ENCODE measurements at regions not wholly inside any gene's neighbourhood (a gene's known extent, or its start where the extent isn't known, plus 50 kb on each side); places are given as distances from the start of the nearest gene placed in this dataset.
"Not testable (repeated sequence)": the region's sequence is repeated elsewhere in the genome, so short reads cannot be mapped to it uniquely, and the experiment has no call there.

DNA sequence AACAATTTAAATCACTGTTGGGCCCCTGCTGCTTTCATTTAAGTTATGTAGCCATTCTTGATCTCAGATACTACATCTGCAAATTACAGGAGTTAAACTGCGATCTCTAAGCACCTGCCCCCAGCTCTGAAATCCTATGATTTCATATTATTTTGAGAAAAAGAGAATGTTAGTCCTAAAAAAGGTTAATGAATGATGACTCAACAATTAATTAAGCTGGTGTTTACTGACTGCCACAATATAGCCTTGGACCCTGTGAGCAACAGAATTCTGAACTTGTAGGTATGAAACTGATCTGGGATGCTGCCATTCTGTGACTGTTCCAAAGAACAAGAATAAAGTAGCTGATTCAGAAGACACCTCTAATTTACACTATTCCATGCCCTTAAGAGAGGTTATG, 124.4 kb upstream of the FBXL7 start:
- Mint-ChIP-seq H3K36me3 (ENCODE audit: low read depth) (no peaks in the 10 kb centered on the region), H3K27me3 (no peaks in the 10 kb centered on the region), H3K27ac (no peak overlapping the region), H3K4me1 (ENCODE audit: low read depth) (no peaks in the 10 kb centered on the region), H3K9me3 (peaks cover 26% of the 10 kb centered on the region), H3K4me3 (no peak overlapping the region)
- intact Hi-C loops (cut with micrococcal nuclease) = no loop called here

DNA sequence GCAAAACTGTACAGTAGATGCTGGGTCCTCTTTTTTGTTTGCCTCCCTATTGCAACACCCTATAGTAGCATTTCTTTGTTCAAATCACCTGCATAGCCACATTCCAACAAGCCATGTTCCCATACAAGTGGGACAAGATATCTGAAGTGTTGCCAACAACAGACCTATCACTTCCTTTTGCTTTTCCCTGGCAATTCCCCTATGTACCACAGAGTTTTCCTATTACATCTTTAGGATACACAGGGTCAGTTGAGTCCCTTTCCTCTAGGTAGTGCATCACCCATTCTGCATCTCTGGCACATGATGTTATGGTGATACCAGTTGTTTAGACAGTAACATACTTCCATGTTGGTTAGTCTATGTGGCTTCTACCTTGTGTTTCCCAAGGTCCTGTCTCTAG, 125.1 kb upstream of the FBXL7 start:
- Mint-ChIP-seq H3K4me1 (ENCODE audit: low read depth) (no peaks in the 10 kb centered on the region), H3K27me3 (no peaks in the 10 kb centered on the region), H3K36me3 (ENCODE audit: low read depth) (no peaks in the 10 kb centered on the region), H3K4me3 (no peak overlapping the region), H3K9me3 (peaks cover 26% of the 10 kb centered on the region), H3K27ac (no peak overlapping the region)
- intact Hi-C loops (cut with micrococcal nuclease) = no loop called here

DNA sequence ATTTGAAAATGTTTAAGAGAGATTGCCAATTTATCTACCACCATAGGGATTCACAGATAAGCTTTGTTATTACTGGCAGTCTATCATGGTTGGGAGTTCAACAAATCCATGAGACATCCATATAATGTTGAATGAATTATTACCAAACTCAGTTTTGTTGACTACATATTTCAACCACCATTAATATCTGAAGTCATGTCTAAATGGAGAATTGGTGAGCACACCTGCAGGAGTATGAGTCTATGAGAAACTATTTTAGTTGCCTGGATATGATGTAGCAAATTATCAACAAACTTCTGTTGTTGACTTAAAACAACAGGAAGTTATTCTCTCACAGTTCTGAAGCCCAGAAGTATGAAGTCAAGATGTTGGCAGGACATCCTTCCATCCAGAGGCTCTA, 126.8 kb upstream of the FBXL7 start:
- Mint-ChIP-seq H3K4me3 (no peak overlapping the region), H3K9me3 (peaks cover 19% of the 10 kb centered on the region), H3K36me3 (ENCODE audit: low read depth) (no peaks in the 10 kb centered on the region), H3K4me1 (ENCODE audit: low read depth) (no peaks in the 10 kb centered on the region), H3K27ac (no peak overlapping the region), H3K27me3 (no peaks in the 10 kb centered on the region)
- intact Hi-C loops (cut with micrococcal nuclease) = no loop called here

GRCh38 chr5:15371184-15371583, 128.8 kb upstream of the FBXL7 start:
- Mint-ChIP-seq H3K9me3 (peaks cover 37% of the 10 kb centered on the region), H3K27ac (no peak overlapping the region), H3K36me3 (ENCODE audit: low read depth) (no peaks in the 10 kb centered on the region), H3K27me3 (no peaks in the 10 kb centered on the region), H3K4me3 (no peak overlapping the region), H3K4me1 (ENCODE audit: low read depth) (no peaks in the 10 kb centered on the region)
- intact Hi-C loops (cut with micrococcal nuclease) = no loop called here

- Mint-ChIP-seq H3K27me3 (no peaks in the 10 kb centered on the region), H3K4me3 (no peak overlapping the region), H3K27ac (no peak overlapping the region), H3K9me3 (peaks cover 31% of the 10 kb centered on the region), H3K36me3 (ENCODE audit: low read depth) (no peaks in the 10 kb centered on the region), H3K4me1 (ENCODE audit: low read depth) (no peaks in the 10 kb centered on the region)
- intact Hi-C loops (cut with micrococcal nuclease) = no loop called here
Observed at GRCh38 chr5:15368835-15369234, 131.1 kb upstream of the FBXL7 start.

- no peak overlapping the region for H3K27ac Mint-ChIP-seq
- no peaks in the 10 kb centered on the region for H3K4me1 Mint-ChIP-seq (ENCODE audit: low read depth)
- peaks cover 37% of the 10 kb centered on the region for H3K9me3 Mint-ChIP-seq
- H3K27me3 Mint-ChIP-seq = no peaks in the 10 kb centered on the region
- no peaks in the 10 kb centered on the region for H3K36me3 Mint-ChIP-seq (ENCODE audit: low read depth)
- intact Hi-C loops (cut with micrococcal nuclease) = no loop called here
- H3K4me3 Mint-ChIP-seq = no peak overlapping the region
Observed at GRCh38 chr5:15367489-15367888, 132.5 kb upstream of the FBXL7 start.

DNA sequence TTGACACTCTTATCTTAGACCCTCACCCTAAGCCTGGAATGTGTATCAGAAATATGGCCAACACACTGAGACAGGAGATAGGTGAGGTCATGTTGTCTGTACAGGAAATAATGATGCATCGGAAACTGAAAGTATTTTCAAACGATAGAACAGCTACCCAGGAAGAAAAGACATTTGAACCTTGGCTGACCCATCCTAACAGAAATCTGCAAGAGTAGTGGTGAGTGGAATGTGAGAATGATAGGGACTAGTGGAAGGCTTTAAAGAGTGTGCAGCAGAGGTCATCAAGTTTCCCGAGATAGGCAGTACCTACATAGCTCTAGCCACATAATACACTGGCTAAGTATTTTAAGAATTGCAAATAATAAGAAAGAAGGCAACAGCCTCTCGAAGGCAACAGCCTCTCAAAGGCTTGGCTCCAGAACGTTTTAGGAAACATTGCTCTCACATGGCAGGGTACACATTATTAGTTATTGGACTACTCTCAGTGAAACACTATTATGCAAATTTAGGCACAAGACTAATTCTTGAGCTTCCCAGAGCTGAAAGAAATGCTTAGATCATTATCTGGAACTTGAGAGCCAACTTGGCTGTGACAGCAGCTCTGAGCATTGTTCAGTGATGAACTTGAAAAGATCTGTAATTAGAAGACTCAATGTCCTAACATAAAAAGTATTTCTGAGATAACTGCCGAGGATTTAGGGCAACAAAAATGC, 133.1 kb upstream of the FBXL7 start:
- Mint-ChIP-seq H3K36me3 (ENCODE audit: low read depth) (no peaks in the 10 kb centered on the region), H3K9me3 (peaks cover 41% of the 10 kb centered on the region), H3K27ac (no peak overlapping the region), H3K27me3 (no peaks in the 10 kb centered on the region), H3K4me1 (ENCODE audit: low read depth) (no peaks in the 10 kb centered on the region), H3K4me3 (no peak overlapping the region)
- intact Hi-C loops (cut with micrococcal nuclease) = no loop called here

GRCh38 chr5:15365070-15365469, 134.9 kb upstream of the FBXL7 start:
- Mint-ChIP-seq H3K9me3 (peaks cover 39% of the 10 kb centered on the region), H3K27ac (no peak overlapping the region), H3K36me3 (ENCODE audit: low read depth) (no peaks in the 10 kb centered on the region), H3K27me3 (no peaks in the 10 kb centered on the region), H3K4me3 (no peak overlapping the region), H3K4me1 (ENCODE audit: low read depth) (no peaks in the 10 kb centered on the region)
- intact Hi-C loops (cut with micrococcal nuclease) = no loop called here

- Mint-ChIP-seq H3K27ac (no peak overlapping the region), H3K4me3 (no peak overlapping the region)
- intact Hi-C loops (cut with micrococcal nuclease) = no loop called here
Observed at GRCh38 chr5:15363601-15364000, 136.4 kb upstream of the FBXL7 start.

GRCh38 chr5:15357092-15357453, 142.9 kb upstream of the FBXL7 start:
- H3K27me3 Mint-ChIP-seq; H3K27ac Mint-ChIP-seq; intact Hi-C loops (cut with micrococcal nuclease); H3K4me3 Mint-ChIP-seq; H3K4me1 Mint-ChIP-seq (ENCODE audit: low read depth); H3K36me3 Mint-ChIP-seq (ENCODE audit: low read depth): not testable (repeated sequence)
- peaks cover 57% of the 10 kb centered on the region for H3K9me3 Mint-ChIP-seq

More at GRCh38 chr5:15363601-15364000, 136.4 kb upstream of the FBXL7 start:
- Mint-ChIP-seq H3K9me3 (peaks cover 49% of the 10 kb centered on the region), H3K27me3 (no peaks in the 10 kb centered on the region), H3K4me1 (ENCODE audit: low read depth) (no peaks in the 10 kb centered on the region), H3K36me3 (ENCODE audit: low read depth) (no peaks in the 10 kb centered on the region)

- H3K27ac Mint-ChIP-seq; H3K4me3 Mint-ChIP-seq; H3K36me3 Mint-ChIP-seq (ENCODE audit: low read depth); H3K4me1 Mint-ChIP-seq (ENCODE audit: low read depth); H3K27me3 Mint-ChIP-seq; intact Hi-C loops (cut with micrococcal nuclease): not testable (repeated sequence)
- peaks cover 57% of the 10 kb centered on the region for H3K9me3 Mint-ChIP-seq
Observed at GRCh38 chr5:15356308-15357091, 143.5 kb upstream of the FBXL7 start.

DNA sequence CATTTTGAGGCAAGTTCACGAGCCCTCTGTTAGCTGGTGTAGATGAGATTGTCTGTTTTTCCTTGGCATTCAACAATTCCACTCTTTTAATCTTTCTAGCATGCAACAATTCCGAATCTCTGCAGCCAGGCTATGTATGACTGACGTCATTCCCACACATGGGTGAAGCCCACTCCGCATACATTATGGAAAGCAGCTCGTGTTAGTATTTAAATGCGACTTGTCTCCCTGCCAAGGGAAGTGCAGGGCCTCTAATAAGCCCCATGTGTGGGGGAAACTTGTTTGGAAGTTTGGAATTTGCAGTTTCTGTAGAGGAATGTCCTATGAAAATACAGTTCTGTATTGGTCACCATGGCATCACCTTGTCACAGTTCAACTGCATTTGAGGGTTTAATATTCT, 146.0 kb upstream of the FBXL7 start:
- intact Hi-C loops (cut with micrococcal nuclease) = no loop called here
- peaks cover 44% of the 10 kb centered on the region for H3K9me3 Mint-ChIP-seq
- no peak overlapping the region for H3K4me3 Mint-ChIP-seq
- H3K4me1 Mint-ChIP-seq (ENCODE audit: low read depth) = no peaks in the 10 kb centered on the region
- no peak overlapping the region for H3K27ac Mint-ChIP-seq
- no peaks in the 10 kb centered on the region for H3K27me3 Mint-ChIP-seq
- no peaks in the 10 kb centered on the region for H3K36me3 Mint-ChIP-seq (ENCODE audit: low read depth)

GRCh38 chr5:15353086-15353645, 146.8 kb upstream of the FBXL7 start:
- Mint-ChIP-seq H3K27ac (no peak overlapping the region), H3K9me3 (peaks cover 36% of the 10 kb centered on the region), H3K4me1 (ENCODE audit: low read depth) (no peaks in the 10 kb centered on the region), H3K36me3 (ENCODE audit: low read depth) (no peaks in the 10 kb centered on the region), H3K4me3 (no peak overlapping the region), H3K27me3 (no peaks in the 10 kb centered on the region)
- intact Hi-C loops (cut with micrococcal nuclease) = no loop called here

- Mint-ChIP-seq H3K4me1 (ENCODE audit: low read depth) (no peaks in the 10 kb centered on the region), H3K9me3 (peaks cover 13% of the 10 kb centered on the region), H3K27ac (no peak overlapping the region), H3K4me3 (no peak overlapping the region), H3K27me3 (no peaks in the 10 kb centered on the region), H3K36me3 (ENCODE audit: low read depth) (no peaks in the 10 kb centered on the region)
- intact Hi-C loops (cut with micrococcal nuclease) = no loop called here
Observed at GRCh38 chr5:15350614-15351013, 149.4 kb upstream of the FBXL7 start.
